PC-9 (cell line): ENCODE measurements at regions not wholly inside any gene's neighbourhood (a gene's known extent, or its start where the extent isn't known, plus 50 kb on each side); places are given as distances from the start of the nearest gene placed in this dataset.

Source experiments
- CTCF ChIP-seq: fragments of 200-600 bp; sonication (generic); conservative IDR thresholded peaks from 2 replicates; pipeline ENCODE4 v1.6.1; 2017; ENCODE audit warnings: mixed run types, antibody characterized with exemption, mild to moderate bottlenecking, moderate library complexity
- EZH2 ChIP-seq: fragments of 200-600 bp; sonication (generic); IDR thresholded peaks from 2 replicates; pipeline ENCODE4 v1.8.0; 2017; ENCODE audit warnings: antibody characterized with exemption, low read depth

DNA sequence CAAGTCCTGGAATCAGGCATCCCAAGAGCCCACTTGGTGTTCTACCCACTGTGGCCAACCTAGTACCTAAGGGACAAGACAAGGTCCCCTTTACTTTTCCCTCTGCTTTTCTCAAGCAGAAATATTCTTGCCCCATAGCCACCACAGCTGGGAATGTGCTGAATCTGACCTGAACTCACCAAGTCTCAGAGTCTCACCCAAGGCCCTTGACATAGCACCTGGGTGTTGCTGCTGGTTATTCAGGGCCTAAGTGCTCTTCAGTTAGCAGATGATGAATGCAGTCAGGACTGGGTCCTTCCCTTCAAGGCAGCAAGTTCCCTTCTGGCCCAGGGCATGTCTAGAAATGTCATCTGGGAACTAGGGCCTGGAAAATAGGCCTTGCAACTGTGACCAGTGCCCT is 201.8 kb upstream of the SERP2 start:
- no peak for TF ChIP-seq CTCF
- no peak for TF ChIP-seq EZH2
